ENCODE measurements at regions not wholly inside any gene's neighbourhood (a gene's known extent, or its start where the extent isn't known, plus 50 kb on each side); places are given as distances from the start of the nearest gene placed in this dataset.

DNA sequence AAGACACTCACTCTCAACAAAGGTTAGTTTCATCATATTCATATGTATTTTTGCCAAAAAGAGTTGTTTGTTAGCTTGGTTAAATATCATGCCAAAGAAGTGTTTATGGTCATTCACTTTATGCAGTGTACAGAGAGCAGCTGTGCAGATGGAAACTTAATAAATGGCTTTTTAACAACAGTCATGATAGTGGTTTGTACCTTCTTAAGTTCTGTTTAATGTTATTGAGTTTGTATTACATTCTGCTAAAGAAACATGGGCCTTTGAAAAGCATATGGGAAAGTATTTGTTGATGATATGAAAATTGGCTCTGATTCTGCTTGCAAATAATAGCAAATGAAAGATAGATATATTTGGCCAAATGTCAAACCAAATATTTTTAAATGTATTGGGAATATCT lies 607.3 kb downstream of the NCAM2 start:
- no peak for DNase-seq (ENCODE audit: low spot score)
- H3K27ac ChIP-seq, result no peak overlapping the region
- ChIA-PET POLR2A (ENCODE audit: low non-redundant PET) (no interaction called here), CTCF (no interaction called here)
- no peak for TF ChIP-seq CTCF (conservative IDR thresholded peaks at IDR 0.05; ENCODE audit: low read depth)

GRCh38 chr21:21606041-21606440 lies 607.8 kb downstream of the NCAM2 start:
- H3K27ac ChIP-seq, result no peak overlapping the region
- TF ChIP-seq CTCF (conservative IDR thresholded peaks at IDR 0.05; ENCODE audit: low read depth), result no peak
- POLR2A ChIA-PET (ENCODE audit: low non-redundant PET), result no interaction called here
- DNase-seq (ENCODE audit: low spot score), result no peak
- CTCF ChIA-PET, result no interaction called here

DNA sequence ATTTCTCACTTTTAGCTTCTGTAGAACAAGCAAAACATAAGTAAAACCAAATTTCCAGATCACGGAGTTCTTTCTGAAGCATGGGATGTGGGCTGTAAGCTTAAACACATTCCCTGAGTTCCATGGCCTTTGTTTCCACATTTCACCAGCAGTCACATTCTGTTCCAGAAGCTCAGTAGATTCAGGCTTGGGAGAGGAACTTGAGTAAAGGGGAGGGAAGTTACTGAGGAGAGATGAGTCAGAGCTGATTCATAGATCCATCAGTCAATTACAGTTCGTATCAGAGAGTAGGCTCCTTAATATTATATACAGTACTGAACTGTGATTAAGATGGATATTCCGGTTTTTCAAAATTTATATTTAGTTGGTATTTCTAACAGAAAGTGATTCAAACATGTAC lies 614.3 kb downstream of the NCAM2 start:
- POLR2A ChIA-PET (ENCODE audit: low non-redundant PET), result no interaction called here
- CTCF ChIA-PET, result interaction anchor here (0.7 kb wide), 1 partner anchor 576 kb away, joined by 3 read pairs; no protein-coding TSS in a partner anchor
- no peak overlapping the region for H3K27ac ChIP-seq
- DNase-seq (ENCODE audit: low spot score), result peak; percentile 49
- TF ChIP-seq CTCF (conservative IDR thresholded peaks at IDR 0.05; ENCODE audit: low read depth), result no peak

DNA sequence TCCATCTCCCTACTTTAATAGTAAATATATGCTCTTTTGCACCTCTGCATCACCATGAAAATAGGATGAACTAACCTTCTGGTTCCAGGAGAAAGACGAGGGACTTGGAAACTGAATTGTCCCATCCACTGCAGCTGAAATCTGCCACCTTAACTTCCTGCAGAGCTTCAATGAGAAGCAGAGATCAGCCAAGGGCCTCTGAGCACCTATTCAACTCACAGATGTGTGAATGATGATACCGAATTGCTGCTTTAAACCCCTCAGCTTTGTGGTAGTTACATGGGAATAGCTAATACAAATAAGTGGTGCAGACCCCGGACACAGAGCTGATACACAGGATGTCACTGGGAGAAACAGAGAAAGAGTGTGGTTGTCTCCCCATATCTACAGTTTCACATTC lies 616.8 kb downstream of the NCAM2 start:
- POLR2A ChIA-PET (ENCODE audit: low non-redundant PET), result no interaction called here
- TF ChIP-seq CTCF (conservative IDR thresholded peaks at IDR 0.05; ENCODE audit: low read depth), result no peak
- CTCF ChIA-PET, result no interaction called here
- H3K27ac ChIP-seq, result no peak overlapping the region
- DNase-seq (ENCODE audit: low spot score), result no peak

GRCh38 chr21:21622460-21623234 lies 624.4 kb downstream of the NCAM2 start:
- no peak for TF ChIP-seq CTCF (conservative IDR thresholded peaks at IDR 0.05; ENCODE audit: low read depth)
- ChIA-PET POLR2A (ENCODE audit: low non-redundant PET) (no interaction called here), CTCF (no interaction called here)
- no peak overlapping the region for H3K27ac ChIP-seq
- no peak for DNase-seq (ENCODE audit: low spot score)

DNA sequence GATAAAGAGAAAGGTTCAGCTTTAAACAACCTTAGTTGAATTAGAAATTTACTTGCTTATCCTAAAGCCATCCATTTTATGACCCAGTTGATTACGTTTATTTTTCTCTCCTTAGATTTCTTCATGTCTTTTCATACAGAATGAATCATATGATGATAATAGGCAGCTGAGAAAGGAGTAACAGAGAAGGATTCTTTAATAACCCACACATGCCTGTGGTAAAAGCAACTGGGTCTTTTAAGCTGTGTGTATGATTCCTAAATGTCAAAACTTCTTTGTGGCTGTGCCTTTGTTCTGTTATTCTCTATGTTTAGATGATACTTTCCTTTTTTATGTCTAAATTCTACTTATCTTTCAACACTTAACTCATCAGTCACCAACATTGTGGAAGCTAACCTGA lies 626.5 kb downstream of the NCAM2 start:
- TF ChIP-seq CTCF (conservative IDR thresholded peaks at IDR 0.05; ENCODE audit: low read depth), result no peak
- no peak overlapping the region for H3K27ac ChIP-seq
- ChIA-PET CTCF (interaction anchor here (0.5 to 0.6 kb wide), 2 partner anchors 831 to 1110 kb away, joined by 3 read pairs; no protein-coding TSS in a partner anchor), POLR2A (ENCODE audit: low non-redundant PET) (no interaction called here)
- DNase-seq (ENCODE audit: low spot score), result no peak
